ELF-1 (cell line): ENCODE measurements at regions not wholly inside any gene's neighbourhood (a gene's known extent, or its start where the extent isn't known, plus 50 kb on each side); places are given as distances from the start of the nearest gene placed in this dataset.
"Not testable (repeated sequence)": the region's sequence is repeated elsewhere in the genome, so short reads cannot be mapped to it uniquely, and the experiment has no call there.

Experiments used
- DNase-seq: peaks from one replicate; pipeline ENCODE4 v3.0.0-alpha.2; 2016; ENCODE audit warnings: low read depth, low spot score

GRCh38 chr1:187891993-187892682 lies 1063.4 kb downstream of the PLA2G4A start:
- peak; percentile 2 for DNase-seq

DNA sequence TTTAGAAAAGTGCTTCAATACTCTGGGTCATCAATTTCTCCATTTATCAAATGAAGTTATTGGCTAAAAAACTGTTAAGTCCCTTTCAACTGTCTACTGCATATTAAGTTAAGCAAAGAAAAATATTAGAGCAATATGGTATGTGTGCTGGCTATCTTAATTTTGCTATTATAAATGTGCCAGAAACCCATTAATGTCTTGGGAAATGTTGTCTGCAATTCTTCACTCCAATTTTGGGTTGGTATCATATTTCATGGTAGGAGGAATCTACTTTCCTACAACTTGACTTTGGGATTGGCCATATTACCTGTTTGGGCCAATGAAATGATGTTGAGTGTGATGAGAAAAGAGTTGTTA lies 1063.9 kb downstream of the PLA2G4A start:
- no peak for DNase-seq

DNA sequence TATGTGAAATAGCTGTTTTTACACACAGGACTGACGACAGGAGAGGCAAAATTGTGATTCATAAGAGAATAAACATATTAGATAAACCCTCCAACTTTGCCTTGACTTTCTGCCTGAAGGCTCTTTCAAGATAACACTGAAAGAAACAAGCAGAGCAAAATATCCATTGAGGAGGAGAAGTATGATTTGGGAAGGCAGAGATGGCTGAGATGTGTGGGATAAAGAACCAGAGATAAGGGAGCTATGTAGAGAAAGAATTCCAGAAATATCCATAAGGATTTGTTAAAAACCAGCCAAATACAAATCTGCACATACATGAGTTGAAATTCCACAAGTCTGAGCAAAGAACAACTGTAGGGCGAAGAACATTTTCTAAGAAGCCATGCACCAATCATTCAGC lies 1064.7 kb downstream of the PLA2G4A start:
- DNase-seq: no peak

GRCh38 chr1:187894349-187894748 lies 1065.6 kb downstream of the PLA2G4A start:
- DNase-seq: no peak

GRCh38 chr1:187903223-187903622 lies 1074.5 kb downstream of the PLA2G4A start:
- DNase-seq: no peak

DNA sequence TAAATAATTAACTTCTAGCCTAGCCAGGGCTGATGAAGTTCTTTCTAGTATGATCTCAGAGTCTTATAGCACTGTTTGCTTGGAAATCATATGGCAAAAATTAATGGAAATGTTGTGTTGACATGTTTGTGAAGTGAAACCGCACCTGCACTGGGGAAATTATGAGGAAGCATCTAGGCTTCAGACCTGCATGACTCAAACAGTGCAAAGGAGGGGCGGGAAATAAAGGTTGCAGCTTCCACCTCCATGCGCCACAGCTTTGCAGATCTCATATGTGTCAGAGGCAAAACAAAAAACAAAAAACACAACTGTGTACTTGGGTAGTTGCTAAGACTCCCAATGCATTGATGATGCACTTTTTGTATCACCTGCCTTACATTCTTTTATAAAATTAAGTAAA lies 1080.6 kb downstream of the PLA2G4A start:
- no peak for DNase-seq

- DNase-seq: no peak
Measured at GRCh38 chr1:187911820-187912219, 1083.1 kb downstream of the PLA2G4A start.

GRCh38 chr1:187920976-187921375 lies 1092.2 kb downstream of the PLA2G4A start:
- no peak for DNase-seq

DNA sequence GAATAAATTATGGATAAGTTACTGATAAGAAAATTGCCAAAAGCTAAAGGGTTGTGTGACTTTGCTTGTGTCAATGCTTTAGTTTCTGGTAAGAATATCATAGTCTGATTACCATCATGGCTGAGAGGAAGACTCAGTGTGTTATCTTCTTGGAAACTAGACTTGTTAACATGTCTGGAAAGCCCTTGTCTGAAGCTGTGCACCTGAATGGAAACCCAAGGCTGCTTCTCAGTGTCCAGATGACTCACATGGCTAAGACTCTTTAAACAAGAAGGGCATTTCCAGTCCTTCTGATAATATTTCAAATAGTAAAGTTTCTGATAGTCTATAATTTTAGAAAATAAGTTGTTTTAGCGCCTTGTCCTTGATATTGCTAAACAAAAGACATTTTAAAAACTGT lies 1092.7 kb downstream of the PLA2G4A start:
- DNase-seq: no peak

DNA sequence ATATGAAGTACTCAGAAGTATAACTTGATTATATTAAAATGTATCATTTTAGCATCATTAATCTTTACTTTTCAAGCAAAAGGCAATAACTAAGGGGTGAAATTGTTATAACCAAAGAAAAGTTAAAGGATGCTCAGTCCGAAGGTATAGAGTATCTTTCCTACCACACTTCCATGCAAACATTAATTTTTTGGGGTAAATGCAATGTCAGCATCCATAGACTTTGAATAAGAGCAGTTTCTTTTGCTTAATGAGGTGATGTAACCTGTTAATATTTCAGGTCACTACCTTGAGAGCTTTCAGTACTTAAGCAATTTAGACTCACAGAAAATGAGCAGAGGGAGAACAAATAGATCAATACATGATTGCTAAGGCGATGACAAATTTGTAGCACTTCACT lies 1093.5 kb downstream of the PLA2G4A start:
- no peak for DNase-seq

- no peak for DNase-seq
Measured at GRCh38 chr1:187924252-187924651, 1095.5 kb downstream of the PLA2G4A start.

GRCh38 chr1:187928288-187928687 lies 1099.5 kb downstream of the PLA2G4A start:
- DNase-seq: peak; percentile 38

DNA sequence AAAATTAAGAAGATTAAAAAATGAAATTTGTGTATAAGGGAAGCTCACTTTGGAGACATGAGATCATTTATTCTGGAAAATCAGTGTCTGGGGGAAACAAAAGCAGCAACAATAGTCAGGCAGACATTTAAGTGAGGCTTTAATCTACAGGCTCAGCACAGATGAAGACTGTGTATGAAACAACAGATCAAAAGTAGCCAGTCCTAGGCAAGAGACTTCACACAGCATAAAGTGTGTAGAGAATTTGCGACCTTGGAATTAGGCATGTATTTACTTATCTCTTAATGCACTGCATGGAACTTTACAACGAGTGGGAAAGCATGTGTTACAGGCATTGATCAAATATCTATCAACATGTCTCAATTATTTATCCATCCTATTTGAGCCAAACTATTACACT lies 1099.9 kb downstream of the PLA2G4A start:
- no peak for DNase-seq

DNA sequence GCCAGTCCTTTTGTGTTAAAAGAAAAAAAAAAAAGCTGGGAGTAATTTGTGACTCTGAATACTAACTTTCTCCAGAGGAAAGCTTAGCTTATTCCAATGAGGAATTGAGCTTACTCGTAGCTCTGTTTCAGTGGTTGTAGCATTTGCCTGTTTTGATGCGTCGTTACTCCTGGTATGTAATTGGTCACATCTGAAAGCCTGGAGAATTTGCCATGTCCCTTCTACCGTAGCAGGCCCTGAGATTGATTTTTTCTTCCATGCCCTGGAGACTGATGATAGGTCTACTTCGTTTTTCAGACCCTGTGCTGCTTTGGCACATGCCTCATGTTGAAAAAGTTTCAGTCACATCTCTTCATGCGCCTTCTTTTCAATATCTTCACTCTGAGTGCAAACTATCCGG lies 1103.0 kb downstream of the PLA2G4A start:
- DNase-seq: no peak

- no peak for DNase-seq
Measured at GRCh38 chr1:187933562-187934419, 1105.0 kb downstream of the PLA2G4A start.

DNA sequence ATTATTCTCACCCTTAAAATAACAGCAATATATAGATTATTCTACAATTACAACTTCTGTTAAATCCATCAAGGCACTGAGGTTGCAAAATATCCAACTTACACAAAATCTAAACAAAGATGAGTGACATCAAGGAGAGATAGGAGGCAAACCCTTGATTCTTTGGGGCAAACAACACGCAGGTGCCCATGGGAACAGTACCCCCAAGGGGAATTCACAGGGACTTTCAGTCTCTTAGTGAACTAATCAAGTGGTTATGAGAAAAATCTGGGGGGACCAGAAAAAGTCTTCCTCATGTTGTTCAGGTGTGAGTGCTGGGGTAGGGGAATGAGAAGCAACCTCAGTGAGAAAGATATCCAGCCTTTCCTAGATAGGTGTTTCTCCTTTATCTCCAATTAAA lies 1107.9 kb downstream of the PLA2G4A start:
- no peak for DNase-seq

- DNase-seq: no peak
Measured at GRCh38 chr1:187938092-187938491, 1109.3 kb downstream of the PLA2G4A start.

DNA sequence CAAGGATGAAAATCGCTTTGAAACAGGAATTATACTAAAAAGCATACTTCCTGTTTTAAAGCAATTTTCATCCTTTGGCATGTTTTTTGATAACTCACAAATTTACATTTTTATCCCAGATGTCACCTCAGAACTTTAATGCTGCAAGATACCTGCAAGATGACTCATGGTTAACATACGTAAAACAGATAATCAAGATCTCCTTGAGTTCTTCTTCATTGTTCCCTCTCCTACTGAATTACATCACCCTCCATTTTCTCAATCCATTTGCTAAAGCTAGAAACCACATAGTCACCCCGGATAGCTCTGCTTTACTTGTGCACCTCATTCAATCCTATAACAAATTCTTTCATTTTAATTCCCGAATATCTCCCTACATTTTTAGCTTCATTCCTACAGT lies 1114.2 kb downstream of the PLA2G4A start:
- no peak for DNase-seq

- DNase-seq: no peak
Measured at GRCh38 chr1:187943606-187944403, 1115.1 kb downstream of the PLA2G4A start.

GRCh38 chr1:187946661-187947060 lies 1117.9 kb downstream of the PLA2G4A start:
- not testable (repeated sequence) for DNase-seq

GRCh38 chr1:187947359-187947758 lies 1118.6 kb downstream of the PLA2G4A start:
- DNase-seq: no peak

- no peak for DNase-seq
Measured at GRCh38 chr1:187948170-187948794, 1119.5 kb downstream of the PLA2G4A start.
